Caco-2 (cell line): ENCODE measurements at regions not wholly inside any gene's neighbourhood (a gene's known extent, or its start where the extent isn't known, plus 50 kb on each side); places are given as distances from the start of the nearest gene placed in this dataset.

Source experiments
- BruUV-seq: library from RNA; stranded (reverse); fragments of 400-500 nt; replicated peaks from 2 replicates; lab custom pipeline; 2021; lab: Mats Ljungman, UMichigan
- CTCF ChIA-PET: fragments of 300-600 bp; sonication (Branson Sonifier 250); formaldehyde crosslinking; loops from one replicate; lab custom pipeline; 2022; ENCODE audit warnings: antibody characterized with exemption; lab: Charles Lee
- POLR2A ChIA-PET: fragments of 300-600 bp; sonication (Branson Sonifier 250); formaldehyde crosslinking; loops from one replicate; lab custom pipeline; 2022; ENCODE audit warnings: antibody characterized with exemption; lab: Charles Lee
- DNase-seq, 2 experiments: peaks; one replicate each; pipeline versions ENCODE4 v3.0.0 to v3.0.0-alpha.2; 2020 to 2022
- H3K27me3 ChIP-seq: replicated peaks from 2 replicates; pipeline ENCODE4 v1.6.0; 2011; ENCODE audit warnings: low read length; ENCODE audit not compliant: control insufficient read depth, insufficient read depth
- H3K36me3 ChIP-seq: 2 replicates; pipeline ENCODE4 v1.5.1; 2011; ENCODE audit warnings: low read length; ENCODE audit not compliant: control insufficient read depth, insufficient read depth
- H3K4me1 ChIP-seq: fragments of 250-450 bp; sonication (Bioruptor Pico); 2 replicates; pipeline ENCODE4 v1.5.1; 2020; ENCODE audit warnings: mild to moderate bottlenecking
- H3K4me3 ChIP-seq: 2 replicates; pipeline ENCODE4 v1.5.1; 2011; ENCODE audit warnings: low read depth, mild to moderate bottlenecking, control low read depth, low read length
- H3K9me3 ChIP-seq: fragments of 250-450 bp; sonication (Bioruptor Pico); 2 replicates; pipeline ENCODE4 v1.5.1; 2020; ENCODE audit warnings: mild to moderate bottlenecking, moderate library complexity
- H3K27ac Mint-ChIP-seq: one replicate; pipeline ENCODE4 v1.8.0; 2022; ENCODE audit warnings: mixed read lengths; ENCODE audit not compliant: unreplicated experiment
- H3K27me3 Mint-ChIP-seq: one replicate; pipeline ENCODE4 v1.8.0; 2022; ENCODE audit warnings: mixed read lengths; ENCODE audit not compliant: insufficient read depth, unreplicated experiment
- H3K36me3 Mint-ChIP-seq: one replicate; pipeline ENCODE4 v1.8.0; 2022; ENCODE audit warnings: mild to moderate bottlenecking, mixed read lengths; ENCODE audit not compliant: insufficient read depth, unreplicated experiment
- H3K4me1 Mint-ChIP-seq: one replicate; pipeline ENCODE4 v1.8.0; 2022; ENCODE audit warnings: low read depth, mixed read lengths; ENCODE audit not compliant: unreplicated experiment
- H3K4me3 Mint-ChIP-seq: one replicate; pipeline ENCODE4 v1.8.0; 2022; ENCODE audit warnings: mild to moderate bottlenecking, moderate library complexity, mixed read lengths; ENCODE audit not compliant: unreplicated experiment
- H3K9me3 Mint-ChIP-seq: one replicate; pipeline ENCODE4 v1.8.0; 2022; ENCODE audit warnings: mixed read lengths; ENCODE audit not compliant: unreplicated experiment
- intact Hi-C: fragments of 100-400 bp; cut with micrococcal nuclease; formaldehyde crosslinking; loops from one replicate; pipeline ENCODE4 v1.10.0; 2022; ENCODE audit not compliant: unreplicated experiment
- TF ChIP-seq, protein P1 (sequence below), 2 experiments: fragments of 200-600 bp in 1 of 2; IDR thresholded peaks; 1 replicate in 1 of 2; 2 replicates in 1 of 2; pipeline versions ENCODE4 v1.5.1 to v1.8.0; 2011 to 2022; ENCODE audit warnings: antibody characterized with exemption in 1 of 2, control low read depth in 1 of 2, inconsistent platforms in 1 of 2, low read depth in 1 of 2, low read length in 1 of 2, mild to moderate bottlenecking in 1 of 2, moderate library complexity in 1 of 2; ENCODE audit not compliant: insufficient read depth in 1 of 2, severe bottlenecking in 1 of 2, unreplicated experiment in 1 of 2

DNA sequence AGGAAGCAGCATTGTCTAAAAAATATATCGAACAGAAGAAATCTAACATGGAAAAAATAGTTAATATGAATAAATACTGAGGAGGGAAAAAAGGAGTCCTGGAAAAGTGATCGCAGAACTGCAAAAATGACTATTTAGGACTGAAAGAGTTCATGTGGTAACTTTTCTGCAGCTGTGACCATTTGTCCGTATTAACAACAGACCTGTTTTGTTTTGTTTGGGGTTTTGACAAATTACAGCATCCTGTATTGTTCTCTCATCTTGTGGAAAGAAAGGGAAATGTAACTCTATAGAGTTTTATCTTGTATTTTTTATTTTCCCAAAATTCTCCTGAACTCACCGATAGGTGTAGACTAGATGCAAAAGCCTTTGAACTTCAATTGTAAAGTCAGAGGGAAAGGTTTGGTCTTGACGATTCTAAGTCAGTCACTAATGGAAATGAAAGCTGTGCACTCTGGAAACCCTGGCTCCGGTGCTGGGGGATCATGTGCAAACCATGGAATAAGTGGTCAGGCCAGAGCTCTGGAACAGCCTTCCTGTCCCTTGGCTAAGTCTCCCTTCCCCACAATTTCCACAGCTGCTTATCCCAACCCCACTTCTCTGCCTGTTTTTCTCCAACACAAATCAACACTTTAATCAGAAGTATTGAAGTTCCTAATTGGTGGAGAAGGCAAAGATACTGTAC, 51.2 kb upstream of the MARCKS start:
- Histone ChIP-seq H3K36me3 (no peaks in the 10 kb centered on the region), H3K4me1 (peaks cover 12% of the 10 kb centered on the region), H3K4me3 (no peak overlapping the region), H3K27me3 (no peaks in the 10 kb centered on the region), H3K9me3 (no peaks in the 10 kb centered on the region)
- Mint-ChIP-seq H3K27ac (no peak overlapping the region), H3K9me3 (no peaks in the 10 kb centered on the region), H3K27me3 (no peaks in the 10 kb centered on the region), H3K36me3 (no peaks in the 10 kb centered on the region), H3K4me1 (peaks cover 24% of the 10 kb centered on the region), H3K4me3 (no peak overlapping the region)
- BruUV-seq, result no TSS peak
- DNase-seq, result no peak
- ChIA-PET POLR2A (no interaction called here), CTCF (no interaction called here)
- intact Hi-C loops, result no loop called here
- TF ChIP-seq, protein P1, sequence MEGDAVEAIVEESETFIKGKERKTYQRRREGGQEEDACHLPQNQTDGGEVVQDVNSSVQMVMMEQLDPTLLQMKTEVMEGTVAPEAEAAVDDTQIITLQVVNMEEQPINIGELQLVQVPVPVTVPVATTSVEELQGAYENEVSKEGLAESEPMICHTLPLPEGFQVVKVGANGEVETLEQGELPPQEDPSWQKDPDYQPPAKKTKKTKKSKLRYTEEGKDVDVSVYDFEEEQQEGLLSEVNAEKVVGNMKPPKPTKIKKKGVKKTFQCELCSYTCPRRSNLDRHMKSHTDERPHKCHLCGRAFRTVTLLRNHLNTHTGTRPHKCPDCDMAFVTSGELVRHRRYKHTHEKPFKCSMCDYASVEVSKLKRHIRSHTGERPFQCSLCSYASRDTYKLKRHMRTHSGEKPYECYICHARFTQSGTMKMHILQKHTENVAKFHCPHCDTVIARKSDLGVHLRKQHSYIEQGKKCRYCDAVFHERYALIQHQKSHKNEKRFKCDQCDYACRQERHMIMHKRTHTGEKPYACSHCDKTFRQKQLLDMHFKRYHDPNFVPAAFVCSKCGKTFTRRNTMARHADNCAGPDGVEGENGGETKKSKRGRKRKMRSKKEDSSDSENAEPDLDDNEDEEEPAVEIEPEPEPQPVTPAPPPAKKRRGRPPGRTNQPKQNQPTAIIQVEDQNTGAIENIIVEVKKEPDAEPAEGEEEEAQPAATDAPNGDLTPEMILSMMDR (IDR thresholded peaks at IDR 0.05; ENCODE audit: insufficient read depth in 1 of 2, low read depth in 1 of 2, low read length in 1 of 2, severe bottlenecking in 1 of 2, unreplicated experiment in 1 of 2), result no peak
